ENCODE measurements at regions not wholly inside any gene's neighbourhood (a gene's known extent, or its start where the extent isn't known, plus 50 kb on each side); places are given as distances from the start of the nearest gene placed in this dataset.

GRCh38 chr11:71342951-71343827, 90.8 kb upstream of the SHANK2 start:
- peak; percentile 80 for TF ChIP-seq CTCF (conservative IDR thresholded peaks at IDR 0.05)
- Histone ChIP-seq H3K4me1 (ENCODE audit: insufficient read depth, low read length) (no peaks in the 10 kb centered on the region), H3K9me3 (ENCODE audit: control insufficient read depth, low read depth, low read length) (no peaks in the 10 kb centered on the region), H4K8ac (replicated peaks; ENCODE audit: insufficient read length, low read depth, low read length) (no peak overlapping the region), H3K27ac (ENCODE audit: insufficient read length, low read depth, low read length) (no peak overlapping the region), H3K56ac (ENCODE audit: insufficient read length, low read depth, low read length) (no peak overlapping the region), H3T11ph (ENCODE audit: low read length) (no peak overlapping the region), H4K20me1 (ENCODE audit: control insufficient read depth, insufficient read depth, insufficient read length) (peaks cover 3% of the 10 kb centered on the region), H2BK5ac (ENCODE audit: insufficient read length, low read length) (no peak overlapping the region), H3K23me2 (ENCODE audit: insufficient read length, low read depth, low read length, poor library complexity, severe bottlenecking) (no peaks in the 10 kb centered on the region), H3K23ac (ENCODE audit: insufficient read length, low read depth, low read length) (no peak overlapping the region), H2BK120ac (ENCODE audit: low read depth, low read length, poor library complexity, severe bottlenecking) (no peak overlapping the region), H3K18ac (ENCODE audit: insufficient read length, low read depth, low read length) (no peak overlapping the region), H3K14ac (ENCODE audit: insufficient read depth, low read length) (no peak overlapping the region), H3K27me3 (ENCODE audit: insufficient read depth, low read length) (no peaks in the 10 kb centered on the region; the same call in 1 of the 2 replicates), H2BK12ac (ENCODE audit: insufficient read length, low read depth, low read length) (no peak overlapping the region), H3K79me1 (ENCODE audit: insufficient read depth, low read depth, low read length, poor library complexity, severe bottlenecking) (no peaks in the 10 kb centered on the region), H3K79me2 (ENCODE audit: insufficient read depth, low read length) (no peaks in the 10 kb centered on the region), H4K91ac (ENCODE audit: insufficient read length, low read depth, low read length) (no peak overlapping the region), H3K4ac (ENCODE audit: low read depth, low read length) (no peak overlapping the region), H4K5ac (ENCODE audit: insufficient read length, low read depth, low read length) (no peak overlapping the region), H2BK20ac (ENCODE audit: low read depth, low read length, poor library complexity, severe bottlenecking) (no peak overlapping the region), H2AK5ac (ENCODE audit: insufficient read length, low read length) (no peak overlapping the region), H2BK15ac (ENCODE audit: low read depth, low read length) (no peak overlapping the region), H3K4me2 (ENCODE audit: insufficient read depth, insufficient read length, low read length) (no peak overlapping the region), H3K9ac (ENCODE audit: extremely low read depth, insufficient read length, low read length) (no peak overlapping the region), H2AFZ (ENCODE audit: low read length) (no peak overlapping the region)
- H3K4me1 Mint-ChIP-seq = peaks cover 10 to 15% of the 10 kb centered on the region in 2 experiments
- DNase-seq = peak; percentile 86
- H3K27ac Mint-ChIP-seq = no peak overlapping the region
- peaks cover 8 to 10% of the 10 kb centered on the region in 2 experiments for H3K9me3 Mint-ChIP-seq
- peaks cover 22% of the 10 kb centered on the region for H3K27me3 Mint-ChIP-seq (ENCODE audit: low read depth)
- no CpG with 5 or more reads among the region's 20 CpGs for WGBS (ENCODE audit: extremely low coverage, insufficient read length, low lambda C conversion rate)
- peaks cover 0 to 4% (median 1%) of the 10 kb centered on the region in 3 experiments; a peak in 2 of 7 replicates for H3K36me3 Mint-ChIP-seq (ENCODE audit: insufficient read depth in 1 of 3, low read depth in 3 of 3)
- H3K4me3 Mint-ChIP-seq = no peak overlapping the region

All from H9 (cell line).